ENCODE measurements at regions not wholly inside any gene's neighbourhood (a gene's known extent, or its start where the extent isn't known, plus 50 kb on each side); places are given as distances from the start of the nearest gene placed in this dataset.

- TF ChIP-seq CTCF (IDR thresholded peaks at IDR 0.05; ENCODE audit: low read depth, low read length, poor library complexity, severe bottlenecking): no peak
- no peak for TF ChIP-seq EZH2phosphoT487 (IDR thresholded peaks at IDR 0.05; ENCODE audit: borderline replicate concordance, low read length)
Observed at GRCh38 chr10:105506262-105506661, 865.2 kb downstream of the SORCS3 start.
